ENCODE measurements at regions not wholly inside any gene's neighbourhood (a gene's known extent, or its start where the extent isn't known, plus 50 kb on each side); places are given as distances from the start of the nearest gene placed in this dataset.

DNA sequence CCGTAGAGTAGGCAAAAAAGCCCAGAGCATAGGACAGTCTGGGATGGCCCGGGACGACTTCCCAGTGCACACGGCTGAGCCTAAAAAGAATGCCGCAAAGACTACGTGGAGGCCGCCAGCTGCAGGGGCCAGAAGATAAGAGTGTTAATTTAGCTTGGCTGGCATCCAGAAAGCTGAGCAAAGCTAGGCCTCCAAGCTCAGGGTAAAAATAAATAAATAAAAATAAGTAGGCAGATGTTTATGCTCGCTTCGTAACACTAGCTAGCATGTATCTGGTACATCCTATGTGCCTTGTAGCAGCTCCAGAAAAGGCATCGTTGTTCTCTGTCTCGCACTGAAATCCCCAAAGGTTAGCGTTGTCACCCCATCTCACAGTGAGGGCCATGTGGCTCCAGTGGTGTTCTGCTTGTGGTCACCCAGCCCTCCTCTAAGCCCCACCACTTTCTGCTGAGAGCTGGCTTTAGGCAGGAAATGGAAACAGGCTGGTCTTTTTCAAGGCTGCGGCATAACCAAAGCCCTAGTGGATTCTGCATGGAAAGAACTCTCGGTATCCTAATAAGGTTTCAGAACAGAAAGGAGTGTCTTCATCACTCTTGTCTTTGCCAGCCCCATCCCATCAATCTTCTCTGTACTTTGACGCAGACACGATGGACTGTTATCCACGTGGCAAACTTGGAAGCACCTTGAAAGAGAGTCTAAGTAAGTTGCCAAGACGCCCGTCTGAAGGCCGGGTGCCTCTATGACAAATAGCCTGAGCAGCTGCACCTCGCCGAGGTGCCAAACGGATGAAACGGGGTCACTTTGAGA, 58.1 kb upstream of the MEF2A start:
- no peak for TF ChIP-seq CTCF (IDR thresholded peaks at IDR 0.05)
- TF ChIP-seq SIN3A (IDR thresholded peaks at IDR 0.05; ENCODE audit: borderline replicate concordance, insufficient read depth, low read depth, low read length): no peak
- TF ChIP-seq POLR2AphosphoS5 (IDR thresholded peaks at IDR 0.05; ENCODE audit: low read depth, low read length): no peak
- no peak for TF ChIP-seq TCF7L2 (IDR thresholded peaks at IDR 0.05; ENCODE audit: low read depth, low read length)
- no peak for TF ChIP-seq REST (IDR thresholded peaks at IDR 0.05; ENCODE audit: insufficient read depth in 1 of 2, low read depth in 2 of 2, low read length in 1 of 2)
